Umbilical cord (tissue), 1 donor: ENCODE measurements at regions not wholly inside any gene's neighbourhood (a gene's known extent, or its start where the extent isn't known, plus 50 kb on each side); places are given as distances from the start of the nearest gene placed in this dataset.
"Not testable (repeated sequence)": the region's sequence is repeated elsewhere in the genome, so short reads cannot be mapped to it uniquely, and the experiment has no call there.

ENCODE experiments used
- DNase-seq: peaks from one replicate; pipeline ENCODE4 v3.0.0-alpha.2; 2015; ENCODE audit warnings: low spot score

DNA sequence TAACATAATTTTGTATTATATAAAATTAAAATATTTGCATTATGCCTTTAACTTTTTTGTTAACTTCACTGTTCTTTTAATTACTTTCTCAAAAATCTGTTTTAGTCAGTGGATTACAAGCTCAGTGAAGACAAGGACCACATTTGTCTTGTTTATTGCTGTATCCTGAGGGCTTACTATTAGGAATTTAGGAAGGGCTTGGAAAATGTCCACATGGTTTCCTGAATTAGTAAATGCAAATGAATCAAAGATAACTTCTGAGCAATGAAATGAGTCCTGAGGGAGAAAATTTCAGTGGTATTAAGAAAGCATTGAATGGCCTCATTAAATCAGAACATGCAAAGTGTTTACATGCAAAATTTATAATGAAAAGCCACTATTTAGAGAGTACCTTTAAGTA, 1293.2 kb upstream of the GOT2 start:
- DNase-seq, result no peak

DNA sequence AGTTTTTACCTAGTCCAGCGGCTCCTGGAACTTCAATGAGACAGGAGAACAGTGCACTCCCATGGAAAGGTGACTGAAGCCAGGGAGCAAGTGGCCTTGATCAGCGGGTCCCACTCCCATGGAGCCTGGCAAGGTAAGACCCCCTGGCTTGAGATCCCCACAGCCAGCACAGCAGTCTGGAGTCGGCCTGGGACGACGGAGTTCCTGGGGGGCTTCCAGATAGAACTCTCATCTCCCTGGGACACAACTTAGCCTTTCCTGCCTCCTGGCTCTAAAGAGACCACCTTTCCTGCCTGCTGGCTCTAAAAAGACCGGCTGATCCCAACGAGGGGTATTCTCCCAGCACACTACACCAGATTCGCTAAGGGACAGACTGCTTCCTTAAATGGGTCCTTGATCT, 1279.0 kb upstream of the GOT2 start:
- no peak for DNase-seq

GRCh38 chr16:60001523-60001922, 1267.4 kb upstream of the GOT2 start:
- DNase-seq, result no peak

DNA sequence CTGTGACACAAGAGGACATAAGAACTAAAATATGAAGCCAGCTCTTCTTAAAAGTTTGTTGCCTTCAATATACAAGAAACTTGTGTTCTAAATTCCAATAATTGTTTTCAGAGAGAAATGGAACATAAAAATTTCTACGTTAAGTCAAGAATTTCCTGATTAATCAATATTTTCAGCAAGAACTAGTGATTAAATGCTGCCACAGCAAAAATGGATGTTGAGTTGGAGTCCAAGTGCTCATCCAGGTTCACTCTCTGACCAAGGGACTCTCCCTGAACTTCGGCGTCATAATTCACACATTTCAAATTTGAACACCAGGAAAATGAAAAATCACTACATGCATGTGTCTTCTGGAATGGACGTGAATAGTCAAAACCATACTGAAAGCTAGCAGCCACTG, 1263.6 kb upstream of the GOT2 start:
- DNase-seq, result no peak

GRCh38 chr16:59993101-59993500, 1259.0 kb upstream of the GOT2 start:
- DNase-seq, result no peak

DNA sequence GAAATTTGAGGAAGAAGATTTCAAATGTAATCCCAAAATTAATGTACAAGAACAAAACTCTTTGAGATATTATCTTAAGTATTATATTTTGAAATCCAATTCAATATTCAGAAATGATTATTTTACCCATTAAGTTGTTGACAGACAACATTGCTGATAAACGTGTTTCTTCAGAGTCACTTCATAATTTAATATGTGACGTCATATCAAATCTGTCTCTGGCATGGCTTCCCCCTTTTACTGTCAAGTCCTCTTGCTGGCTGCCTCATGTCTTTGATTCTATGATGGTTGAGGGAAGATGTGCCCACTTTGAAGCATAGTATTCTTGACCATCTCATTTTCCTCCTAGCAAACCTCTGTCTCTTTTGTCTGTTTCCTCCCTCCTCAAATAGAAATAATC, 1257.1 kb upstream of the GOT2 start:
- no peak for DNase-seq

- DNase-seq, result no peak
Measured at GRCh38 chr16:59988591-59988990, 1254.5 kb upstream of the GOT2 start.

DNA sequence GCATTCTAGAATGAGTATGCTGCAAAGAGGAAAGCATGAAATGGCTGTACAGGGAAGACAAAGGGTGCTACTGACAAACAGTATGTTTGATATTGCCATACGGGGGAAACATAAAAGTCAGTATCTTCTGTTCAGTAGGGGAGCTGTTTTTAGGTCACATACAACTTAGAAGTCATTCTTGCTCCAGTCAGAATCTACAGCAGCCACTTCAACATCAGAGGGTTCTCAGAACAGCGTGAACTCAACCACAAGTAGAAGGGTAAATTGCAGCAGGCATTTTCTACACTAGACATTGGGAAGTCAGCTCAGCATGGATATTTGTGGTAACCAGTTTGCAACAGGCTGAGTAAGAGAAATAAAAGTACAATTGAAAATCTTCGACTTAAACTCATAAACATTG, 1241.8 kb upstream of the GOT2 start:
- no peak for DNase-seq

GRCh38 chr16:59973966-59974365, 1239.8 kb upstream of the GOT2 start:
- DNase-seq, result no peak

- DNase-seq, result no peak
Measured at GRCh38 chr16:59971264-59971663, 1237.1 kb upstream of the GOT2 start.

- no peak for DNase-seq
Measured at GRCh38 chr16:59964232-59964924, 1230.3 kb upstream of the GOT2 start.

DNA sequence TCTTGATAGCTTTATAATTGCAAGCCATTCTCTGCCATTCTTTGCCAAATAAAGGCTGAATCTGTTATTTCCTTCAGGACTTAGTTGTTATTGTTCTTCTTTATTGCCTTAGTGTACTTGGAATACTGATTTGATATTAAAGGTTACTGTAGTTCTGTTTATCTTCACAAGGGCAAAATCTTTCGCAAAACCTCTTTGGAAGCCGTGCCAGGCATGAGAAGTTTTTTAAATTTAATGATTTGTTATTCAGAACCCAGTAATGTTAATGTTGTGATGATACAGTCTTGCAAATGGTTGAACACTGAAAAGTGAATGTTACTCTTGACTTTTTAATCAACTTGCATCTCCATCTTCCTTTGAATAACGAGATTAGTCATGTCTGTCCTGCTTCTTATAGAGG, 1225.2 kb upstream of the GOT2 start:
- no peak for DNase-seq

DNA sequence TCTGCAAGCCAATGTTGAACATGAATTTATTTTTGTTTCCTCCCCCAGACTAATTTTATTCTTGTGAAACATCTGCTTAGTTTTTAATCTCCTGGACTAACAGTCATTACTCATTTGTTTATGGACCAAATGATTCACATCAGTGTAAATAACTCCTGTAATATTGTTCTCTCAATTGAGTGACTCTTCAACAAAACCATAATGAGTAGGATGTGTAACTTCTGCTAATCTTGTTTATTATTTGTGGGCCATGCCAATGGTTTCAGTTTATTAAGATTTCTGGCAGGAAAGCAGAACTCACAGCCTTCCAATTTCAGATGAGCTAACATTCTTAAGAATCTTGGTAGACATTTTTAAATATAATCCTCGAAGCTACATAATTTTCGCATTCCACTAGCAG, 1216.3 kb upstream of the GOT2 start:
- no peak for DNase-seq

DNA sequence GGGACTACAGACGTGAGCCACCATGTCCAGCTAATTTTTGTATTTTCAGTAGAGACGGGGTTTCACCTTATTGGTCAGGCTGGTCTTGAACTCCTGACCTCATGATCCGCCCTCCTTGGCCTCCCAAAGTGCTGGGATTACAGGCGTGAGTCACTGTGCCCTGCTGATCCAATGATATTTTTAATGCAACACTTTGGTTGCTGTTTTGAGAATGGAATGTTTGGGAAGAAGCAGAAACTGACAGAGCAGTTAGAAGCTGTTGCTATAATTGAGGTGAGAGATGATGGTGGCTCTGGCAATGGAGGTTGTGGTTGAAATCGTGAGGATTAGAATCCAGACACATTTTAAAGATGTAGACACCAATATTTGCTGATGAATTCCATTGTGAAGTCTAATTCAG, 1209.9 kb upstream of the GOT2 start:
- DNase-seq, result not testable (repeated sequence)

DNA sequence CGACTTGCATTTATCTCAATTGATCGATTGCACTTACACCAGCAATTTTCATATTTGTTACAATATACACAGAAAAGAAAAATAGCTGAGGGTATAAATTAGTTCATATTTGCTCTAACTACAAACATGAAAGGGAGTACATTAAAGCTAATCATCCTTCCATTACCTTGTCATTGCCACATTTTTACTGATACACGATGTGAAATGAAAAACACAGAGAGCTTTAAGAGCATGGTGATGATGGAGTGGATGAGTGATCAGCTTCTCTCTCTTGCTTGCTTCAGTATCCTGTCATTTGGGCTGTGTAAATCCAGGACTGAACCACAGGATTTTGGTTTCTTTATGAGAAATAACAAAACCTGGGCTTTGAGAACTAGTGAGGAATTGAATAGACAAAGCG, 1207.5 kb upstream of the GOT2 start:
- DNase-seq, result no peak

DNA sequence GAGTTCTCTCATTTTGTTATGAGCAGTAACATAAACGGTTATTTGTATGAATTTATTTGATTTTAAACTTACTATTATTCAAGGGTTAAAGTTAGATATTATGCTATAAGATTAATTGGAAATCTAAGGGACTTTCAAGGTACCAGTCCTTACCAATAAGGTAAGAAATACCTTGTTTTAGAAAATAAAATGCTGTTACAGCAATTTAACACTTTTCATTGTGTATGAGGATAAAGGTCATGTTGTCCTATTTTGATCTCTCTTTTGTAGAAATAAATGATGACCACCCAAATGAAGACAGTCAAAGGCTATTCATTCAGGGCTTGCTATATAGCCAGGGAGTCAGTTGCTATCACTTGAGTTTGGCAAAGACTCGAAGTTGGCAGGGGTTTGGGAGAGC, 1185.9 kb upstream of the GOT2 start:
- DNase-seq, result no peak

- DNase-seq, result no peak
Measured at GRCh38 chr16:59913666-59914065, 1179.5 kb upstream of the GOT2 start.

DNA sequence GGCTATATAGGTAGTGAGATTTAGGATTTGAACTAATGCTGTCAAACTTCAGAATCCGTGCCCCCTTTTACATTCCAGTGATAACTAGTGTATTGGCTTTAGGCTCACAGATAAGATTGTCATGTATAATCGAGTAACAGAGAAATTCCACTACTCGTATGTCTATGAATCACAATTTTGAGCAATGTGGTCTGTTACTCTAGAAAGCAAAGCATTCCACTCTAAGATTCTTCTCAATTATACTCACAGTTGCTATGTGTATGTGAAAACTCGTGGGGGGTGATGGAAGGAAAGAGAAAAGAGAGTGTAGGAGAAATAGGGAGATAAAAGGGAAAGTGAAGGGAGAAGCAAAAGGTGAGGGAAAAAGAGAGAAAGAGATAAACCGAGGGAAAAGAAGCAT, 1175.1 kb upstream of the GOT2 start:
- peak; percentile 24 for DNase-seq

- no peak for DNase-seq
Measured at GRCh38 chr16:59907611-59908010, 1173.5 kb upstream of the GOT2 start.

GRCh38 chr16:59905606-59906005, 1171.5 kb upstream of the GOT2 start:
- DNase-seq, result peak; percentile 69

DNA sequence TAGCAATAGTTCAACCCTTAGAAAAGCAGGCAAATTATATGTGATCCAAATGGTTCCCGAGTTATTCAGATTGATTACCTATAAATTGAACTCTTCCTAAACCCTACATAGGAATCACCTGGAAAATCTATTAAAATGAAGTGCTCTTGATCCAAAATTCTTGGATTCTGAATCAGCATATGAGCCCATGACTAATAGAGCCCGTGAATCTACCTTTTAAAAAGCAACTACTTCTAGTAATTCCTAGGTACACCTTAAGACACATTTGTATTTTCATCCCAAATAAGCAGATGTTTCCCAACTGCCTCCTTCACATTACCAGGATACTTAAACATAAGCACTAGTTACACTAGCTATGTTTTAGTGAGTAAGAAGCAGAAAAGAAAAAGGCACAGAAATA, 1171.0 kb upstream of the GOT2 start:
- DNase-seq, result no peak

- DNase-seq, result no peak
Measured at GRCh38 chr16:59899940-59900339, 1165.8 kb upstream of the GOT2 start.

DNA sequence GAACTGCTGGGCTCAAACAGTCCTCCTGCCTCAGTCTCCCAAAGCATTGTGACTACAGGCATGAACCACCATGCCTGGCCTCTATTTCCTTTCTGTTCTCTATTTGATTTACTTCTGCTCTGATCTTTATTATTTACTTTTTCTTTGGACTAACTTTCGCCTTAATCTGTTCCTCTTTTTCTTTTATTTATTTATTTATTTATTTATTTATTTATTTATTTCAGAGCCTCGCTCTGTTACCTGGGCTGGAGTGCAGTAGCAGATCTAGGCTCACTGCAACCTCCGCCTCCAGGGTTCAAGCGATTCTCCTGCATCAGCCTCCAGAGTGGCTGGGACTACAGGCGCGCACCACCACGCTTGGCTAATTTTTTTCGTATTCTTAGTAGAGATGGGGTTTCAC, 1158.3 kb upstream of the GOT2 start:
- no peak for DNase-seq

- no peak for DNase-seq
Measured at GRCh38 chr16:59887856-59888255, 1153.7 kb upstream of the GOT2 start.
